ENCODE measurements at regions not wholly inside any gene's neighbourhood (a gene's known extent, or its start where the extent isn't known, plus 50 kb on each side); places are given as distances from the start of the nearest gene placed in this dataset.
A peak's percentile ranks its signal among the peaks of the same experiment; 100 is the strongest.

GRCh38 chr4:56200275-56200674 is 187.0 kb downstream of the AASDH start:
- H3K27ac Mint-ChIP-seq, result no peak overlapping the region
- H3K4me3 Mint-ChIP-seq, result no peak overlapping the region
- DNase-seq, result no peak
- H3K27me3 Mint-ChIP-seq, result peaks cover 11% of the 10 kb centered on the region
- H3K36me3 Mint-ChIP-seq, result no peaks in the 10 kb centered on the region
- H3K9me3 Mint-ChIP-seq, result no peaks in the 10 kb centered on the region
- no peaks in the 10 kb centered on the region for H3K4me1 Mint-ChIP-seq

- peaks cover 17% of the 10 kb centered on the region for H3K27me3 Mint-ChIP-seq
- H3K27ac Mint-ChIP-seq, result no peak overlapping the region
- no peaks in the 10 kb centered on the region for H3K4me1 Mint-ChIP-seq
- H3K36me3 Mint-ChIP-seq, result peaks cover 2% of the 10 kb centered on the region
- no peaks in the 10 kb centered on the region for H3K9me3 Mint-ChIP-seq
- no peak overlapping the region for H3K4me3 Mint-ChIP-seq
- DNase-seq, result no peak
Measured at GRCh38 chr4:56198265-56198664, 189.0 kb downstream of the AASDH start.

DNA sequence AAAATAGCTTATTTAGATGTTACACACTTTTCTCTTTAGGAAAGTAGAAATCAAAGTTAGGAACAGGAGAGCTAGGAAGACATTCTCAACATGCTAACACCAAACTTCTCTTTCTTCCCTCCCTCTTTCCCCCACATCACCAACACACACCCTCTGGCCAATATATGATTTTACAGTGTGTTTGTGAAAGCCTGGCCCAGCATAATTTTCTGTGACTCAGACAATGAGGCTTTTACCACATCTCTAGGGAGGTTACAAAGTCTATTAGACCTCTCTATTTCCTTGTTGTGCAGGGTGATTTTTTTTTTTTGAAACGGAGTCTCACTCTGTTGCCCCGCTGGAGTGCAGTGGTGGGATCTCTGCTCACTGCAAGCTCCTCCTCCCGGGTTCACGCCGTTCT is 189.9 kb downstream of the AASDH start:
- Mint-ChIP-seq H3K9me3 (no peaks in the 10 kb centered on the region), H3K27me3 (peaks cover 17% of the 10 kb centered on the region), H3K4me3 (no peak overlapping the region), H3K27ac (no peak overlapping the region), H3K36me3 (peaks cover 2% of the 10 kb centered on the region), H3K4me1 (no peaks in the 10 kb centered on the region)
- no peak for DNase-seq

DNA sequence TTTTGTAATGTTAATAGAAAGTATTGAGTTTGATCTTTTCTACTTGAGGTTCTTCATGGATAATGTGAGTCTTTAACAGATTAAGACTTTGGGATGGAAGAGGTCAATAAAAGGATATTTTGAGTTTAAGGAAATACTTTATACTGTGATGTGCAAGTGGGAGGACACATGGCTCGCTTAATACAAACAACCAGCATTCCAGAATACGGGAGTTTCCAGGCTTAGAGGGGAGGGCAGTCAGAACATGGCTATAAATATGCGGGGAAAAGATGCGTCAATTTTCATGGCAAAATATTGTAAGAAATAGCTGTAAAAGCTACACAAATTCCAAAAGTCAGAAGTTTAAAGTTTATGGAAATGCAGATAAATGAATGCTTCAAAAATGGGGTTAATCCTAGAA is 192.3 kb downstream of the AASDH start:
- H3K27ac Mint-ChIP-seq, result no peak overlapping the region
- no peak overlapping the region for H3K4me3 Mint-ChIP-seq
- H3K9me3 Mint-ChIP-seq, result peaks cover 2% of the 10 kb centered on the region

GRCh38 chr4:56191534-56191933 is 195.8 kb downstream of the AASDH start:
- Mint-ChIP-seq H3K9me3 (peaks cover 2% of the 10 kb centered on the region), H3K36me3 (peaks cover 2% of the 10 kb centered on the region), H3K27ac (no peak overlapping the region), H3K27me3 (peaks cover 13% of the 10 kb centered on the region), H3K4me1 (no peaks in the 10 kb centered on the region), H3K4me3 (no peak overlapping the region)
- DNase-seq, result no peak

More for the DNA sequence above, 192.3 kb downstream of the AASDH start:
- no peaks in the 10 kb centered on the region for H3K4me1 Mint-ChIP-seq
- peaks cover 13% of the 10 kb centered on the region for H3K27me3 Mint-ChIP-seq
- DNase-seq, result no peak
- H3K36me3 Mint-ChIP-seq, result peaks cover 2% of the 10 kb centered on the region

- no peak overlapping the region for H3K27ac Mint-ChIP-seq
Measured at GRCh38 chr4:56187688-56188087, 199.6 kb downstream of the AASDH start.

GRCh38 chr4:56186808-56187523 is 200.3 kb downstream of the AASDH start:
- peaks cover 2% of the 10 kb centered on the region for H3K9me3 Mint-ChIP-seq
- H3K27me3 Mint-ChIP-seq, result peaks cover 8% of the 10 kb centered on the region
- no peak overlapping the region for H3K4me3 Mint-ChIP-seq
- no peaks in the 10 kb centered on the region for H3K4me1 Mint-ChIP-seq
- no peak overlapping the region for H3K27ac Mint-ChIP-seq
- no peaks in the 10 kb centered on the region for H3K36me3 Mint-ChIP-seq
- no peak for DNase-seq

More at GRCh38 chr4:56187688-56188087, 199.6 kb downstream of the AASDH start:
- DNase-seq, result no peak
- H3K9me3 Mint-ChIP-seq, result peaks cover 2% of the 10 kb centered on the region
- H3K36me3 Mint-ChIP-seq, result no peaks in the 10 kb centered on the region
- no peaks in the 10 kb centered on the region for H3K4me1 Mint-ChIP-seq
- H3K4me3 Mint-ChIP-seq, result no peak overlapping the region
- peaks cover 8% of the 10 kb centered on the region for H3K27me3 Mint-ChIP-seq

DNA sequence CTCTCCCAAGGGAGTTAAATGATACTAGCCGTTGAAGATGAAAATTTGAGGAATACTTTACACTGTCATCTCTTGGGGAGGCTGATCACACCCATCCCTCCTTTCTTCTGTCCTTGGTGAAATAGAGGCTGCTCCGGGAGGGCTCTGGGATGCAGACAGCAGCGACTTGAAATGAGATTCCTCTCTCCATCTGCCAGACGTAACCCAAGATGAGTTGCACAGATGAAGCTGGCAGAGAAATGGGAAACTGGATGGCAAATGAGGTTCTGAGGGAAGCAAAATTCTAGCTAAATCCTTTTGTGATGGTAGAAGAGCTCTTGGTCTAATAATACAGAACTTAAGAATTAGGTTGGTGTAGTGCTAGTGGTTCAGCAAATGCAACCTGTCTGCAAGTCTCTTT is 201.4 kb downstream of the AASDH start:
- H3K27ac Mint-ChIP-seq, result no peak overlapping the region

GRCh38 chr4:56184214-56184613 is 203.1 kb downstream of the AASDH start:
- no peak for DNase-seq
- Mint-ChIP-seq H3K36me3 (no peaks in the 10 kb centered on the region), H3K27me3 (peaks cover 9% of the 10 kb centered on the region), H3K27ac (no peak overlapping the region), H3K9me3 (no peaks in the 10 kb centered on the region), H3K4me3 (no peak overlapping the region), H3K4me1 (peaks cover 5% of the 10 kb centered on the region)

More for the DNA sequence above, 201.4 kb downstream of the AASDH start:
- Mint-ChIP-seq H3K9me3 (no peaks in the 10 kb centered on the region), H3K4me1 (peaks cover 4% of the 10 kb centered on the region), H3K36me3 (no peaks in the 10 kb centered on the region), H3K27me3 (peaks cover 4% of the 10 kb centered on the region), H3K4me3 (no peak overlapping the region)
- no peak for DNase-seq

DNA sequence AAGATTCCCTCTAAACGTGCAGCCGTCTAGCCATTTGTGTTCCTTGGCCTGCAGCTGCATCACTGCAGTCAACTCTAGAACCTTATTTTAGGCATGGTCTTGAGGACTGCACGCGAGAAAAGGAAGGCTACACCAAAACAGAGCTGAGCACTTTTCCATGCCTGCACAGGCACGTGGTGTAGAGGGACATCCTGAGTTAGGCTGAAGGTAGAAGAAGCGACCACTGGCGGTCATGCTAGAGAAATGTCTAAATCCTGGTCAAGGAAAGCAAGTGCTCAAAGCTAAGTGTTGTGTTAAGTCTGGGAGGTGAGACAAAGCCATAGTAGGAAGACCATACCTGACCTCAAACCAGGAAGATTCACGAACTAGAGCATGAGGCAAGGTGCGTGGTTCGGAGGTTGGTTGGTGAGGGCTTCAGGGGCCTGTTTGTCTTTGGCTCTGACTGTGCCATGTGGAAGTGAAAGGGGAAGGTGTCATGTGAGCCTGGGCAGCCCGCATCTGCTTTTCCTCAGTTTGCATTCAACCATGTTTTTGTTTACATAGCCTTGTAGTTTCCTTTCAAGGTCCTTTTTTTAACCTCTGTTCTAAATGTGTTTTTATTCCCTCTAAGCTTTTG is 203.8 kb downstream of the AASDH start:
- no peak for DNase-seq
- Mint-ChIP-seq H3K4me3 (no peak overlapping the region), H3K27me3 (peaks cover 15% of the 10 kb centered on the region), H3K4me1 (peaks cover 5% of the 10 kb centered on the region), H3K9me3 (no peaks in the 10 kb centered on the region), H3K27ac (no peak overlapping the region), H3K36me3 (no peaks in the 10 kb centered on the region)

- Mint-ChIP-seq H3K4me1 (peaks cover 5% of the 10 kb centered on the region), H3K9me3 (no peaks in the 10 kb centered on the region), H3K4me3 (no peak overlapping the region), H3K27ac (no peak overlapping the region), H3K27me3 (peaks cover 16% of the 10 kb centered on the region), H3K36me3 (no peaks in the 10 kb centered on the region)
- DNase-seq, result no peak
Measured at GRCh38 chr4:56182356-56182755, 204.9 kb downstream of the AASDH start.

DNA sequence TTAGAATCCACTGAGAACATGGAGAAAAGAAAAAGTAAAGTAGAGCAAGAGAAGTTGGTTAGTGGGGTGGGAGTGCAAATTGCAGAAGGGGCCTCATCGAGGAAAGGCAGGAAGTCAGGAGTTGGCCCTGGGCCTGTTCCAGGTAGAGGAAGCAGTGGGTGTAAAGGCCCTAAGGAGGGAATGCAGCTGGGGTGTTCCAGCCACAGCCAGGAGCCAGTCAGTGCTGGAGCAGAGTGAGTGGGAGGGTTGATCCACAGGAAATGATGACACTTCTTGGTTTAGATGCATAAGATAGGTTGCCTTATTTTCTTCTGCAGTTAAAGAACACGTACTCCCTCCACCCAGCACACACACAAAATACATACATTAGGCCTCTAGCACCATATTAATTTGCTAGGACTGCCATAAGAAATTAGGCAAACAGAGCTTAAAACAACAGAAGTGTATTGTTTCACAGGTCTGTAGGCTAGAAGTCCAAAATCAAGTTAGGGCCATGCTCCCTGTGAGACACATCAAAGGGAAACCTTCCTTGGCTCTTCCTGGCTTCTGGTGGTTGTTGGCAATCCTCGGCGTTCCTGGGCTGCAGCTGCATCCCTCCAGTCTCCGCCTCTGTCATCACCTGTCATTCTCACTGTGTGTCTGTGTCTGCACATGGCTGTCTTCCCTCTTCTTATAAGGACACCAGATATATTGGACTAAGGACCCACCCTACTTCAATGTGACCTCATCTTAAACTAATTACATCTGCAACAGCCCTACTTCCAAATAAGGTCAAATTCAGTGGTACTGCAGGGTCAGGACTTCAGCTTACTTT is 205.9 kb downstream of the AASDH start:
- peak; percentile 17 for DNase-seq
- peaks cover 5% of the 10 kb centered on the region for H3K4me1 Mint-ChIP-seq
- peaks cover 2% of the 10 kb centered on the region for H3K36me3 Mint-ChIP-seq
- peaks cover 16% of the 10 kb centered on the region for H3K27me3 Mint-ChIP-seq
- peak overlapping the region; percentile 76 for H3K27ac Mint-ChIP-seq
- no peak overlapping the region for H3K4me3 Mint-ChIP-seq
- H3K9me3 Mint-ChIP-seq, result peaks cover 8% of the 10 kb centered on the region

DNA sequence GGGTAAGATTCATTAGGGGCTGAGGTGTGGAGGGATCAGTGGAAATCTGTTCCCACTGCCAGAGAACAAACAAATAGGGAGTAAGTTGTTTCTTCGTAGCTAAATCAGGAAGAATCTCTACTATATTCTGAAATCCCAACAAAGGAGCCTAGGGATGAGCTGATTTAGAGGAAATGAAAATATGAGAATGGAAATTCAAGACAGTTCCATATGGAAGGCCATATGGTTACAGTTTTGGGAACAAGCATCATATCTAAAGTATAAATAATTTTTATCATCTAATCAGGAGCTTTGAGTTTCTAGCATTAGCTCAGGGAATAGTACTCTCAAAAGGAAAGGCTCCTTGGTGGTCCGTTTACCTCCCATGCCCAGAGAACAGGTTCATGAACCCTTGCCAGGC is 218.2 kb downstream of the AASDH start:
- DNase-seq, result no peak
- H3K27me3 Mint-ChIP-seq, result peaks cover 8% of the 10 kb centered on the region
- no peak overlapping the region for H3K27ac Mint-ChIP-seq
- H3K4me1 Mint-ChIP-seq, result no peaks in the 10 kb centered on the region
- H3K9me3 Mint-ChIP-seq, result peaks cover 5% of the 10 kb centered on the region
- H3K4me3 Mint-ChIP-seq, result no peak overlapping the region
- H3K36me3 Mint-ChIP-seq, result no peaks in the 10 kb centered on the region

DNA sequence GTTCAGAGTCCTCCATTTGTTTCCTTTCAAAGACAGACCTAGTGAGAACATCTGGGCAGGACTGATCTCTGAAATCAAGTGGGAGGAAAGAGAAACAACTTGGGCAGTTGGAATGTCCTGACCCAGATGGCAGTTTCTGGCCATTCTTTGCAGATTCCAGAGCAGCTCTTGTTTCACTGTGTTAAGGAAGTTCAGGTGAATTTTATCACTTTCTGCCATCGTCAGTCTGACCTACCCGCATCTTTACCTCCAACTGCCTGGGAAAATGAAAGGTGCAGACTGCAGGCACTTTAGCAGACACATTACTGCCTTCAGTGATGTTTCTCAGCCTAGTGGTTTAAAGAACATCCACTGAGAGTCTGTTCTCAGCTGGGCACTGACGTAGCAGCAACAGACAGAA is 216.2 kb downstream of the CEP135 start:
- Mint-ChIP-seq H3K27ac (no peak overlapping the region), H3K9me3 (peaks cover 5% of the 10 kb centered on the region), H3K4me1 (no peaks in the 10 kb centered on the region), H3K36me3 (no peaks in the 10 kb centered on the region), H3K4me3 (no peak overlapping the region), H3K27me3 (peaks cover 5% of the 10 kb centered on the region)
- no peak for DNase-seq

- Mint-ChIP-seq H3K4me1 (no peaks in the 10 kb centered on the region), H3K27me3 (no peaks in the 10 kb centered on the region), H3K36me3 (no peaks in the 10 kb centered on the region), H3K4me3 (no peak overlapping the region), H3K27ac (no peak overlapping the region), H3K9me3 (no peaks in the 10 kb centered on the region)
- DNase-seq, result no peak
Measured at GRCh38 chr4:56160636-56161035, 211.9 kb downstream of the CEP135 start.

Data from activated naive CD8-positive, alpha-beta T cell treated with anti-CD3 and anti-CD28 coated beads for 36 hours (primary cell).